H1 (cell line): ENCODE measurements at regions not wholly inside any gene's neighbourhood (a gene's known extent, or its start where the extent isn't known, plus 50 kb on each side); places are given as distances from the start of the nearest gene placed in this dataset.

ENCODE experiments used
- CTCF ChIP-seq, 3 experiments: IDR thresholded peaks; 1 replicate in 2 of 3; 2 replicates in 1 of 3; pipeline versions ENCODE4 v1.5.1 to v1.6.1; 2011; ENCODE audit warnings: low read length in 3 of 3, mild to moderate bottlenecking in 3 of 3, inconsistent platforms in 2 of 3, low read depth in 1 of 3, moderate library complexity in 1 of 3; ENCODE audit not compliant: insufficient read depth in 1 of 3; ENCODE audit errors: control extremely low read depth in 1 of 3
- RAD21 ChIP-seq, 2 experiments: IDR thresholded peaks in 1 of 2; conservative IDR thresholded peaks in 1 of 2; 2 replicates each; pipeline ENCODE4 v1.6.1; 2011; ENCODE audit warnings: low read depth in 2 of 2, low read length in 2 of 2, improper control_type of control experiment in 1 of 2, inconsistent platforms in 1 of 2, mild to moderate bottlenecking in 1 of 2, moderate library complexity in 1 of 2
- SP1 ChIP-seq: IDR thresholded peaks from 2 replicates; pipeline ENCODE4 v1.6.1; 2011; ENCODE audit warnings: low read depth, low read length
- TEAD4 ChIP-seq: IDR thresholded peaks from 2 replicates; pipeline ENCODE4 v1.6.1; 2012; ENCODE audit warnings: low read depth, low read length, inconsistent platforms, mixed read lengths

DNA sequence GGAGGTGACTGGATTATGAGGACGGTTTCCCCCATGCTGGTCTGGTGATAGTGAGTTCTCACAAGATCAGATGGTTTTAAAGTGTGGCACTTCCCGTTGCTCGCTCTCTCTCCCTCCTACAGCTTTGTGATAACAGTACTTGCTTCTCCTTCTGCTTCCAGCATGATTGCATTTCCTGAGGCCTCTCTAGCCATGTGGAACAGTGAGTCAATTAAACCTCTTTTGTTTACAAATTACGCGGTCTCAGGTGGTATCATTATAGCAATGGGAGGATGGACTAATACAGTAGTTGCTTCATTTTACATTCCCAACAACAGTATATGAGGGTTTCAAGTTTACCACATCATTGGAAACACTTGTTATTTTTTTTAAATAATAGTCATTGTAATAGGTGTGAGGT lies 937.3 kb upstream of the ARRDC3 start (continued):
- no peak for TF ChIP-seq CTCF (IDR thresholded peaks at IDR 0.05; ENCODE audit: control extremely low read depth in 1 of 3, insufficient read depth in 1 of 3, low read depth in 1 of 3, low read length in 3 of 3)
- TF ChIP-seq RAD21 (IDR thresholded peaks at IDR 0.05 in 1 of 2, conservative IDR thresholded peaks at IDR 0.05 in 1 of 2; ENCODE audit: low read depth in 2 of 2, low read length in 2 of 2) = no peak
- TF ChIP-seq SP1 = no peak
- no peak for TF ChIP-seq TEAD4
- TF ChIP-seq, all 59 proteins: peak for 0
